Parathyroid adenoma (tissue), 2 donors: ENCODE measurements at regions not wholly inside any gene's neighbourhood (a gene's known extent, or its start where the extent isn't known, plus 50 kb on each side); places are given as distances from the start of the nearest gene placed in this dataset.
"Not testable (repeated sequence)": the region's sequence is repeated elsewhere in the genome, so short reads cannot be mapped to it uniquely, and the experiment has no call there.

ENCODE experiments used
- H2AFZ ChIP-seq: fragments of 300-600 bp; sonication (generic); one replicate; pipeline ENCODE4 v1.7.0; 2017; ENCODE audit warnings: antibody characterized with exemption, mild to moderate bottlenecking
- H3K27ac ChIP-seq: fragments of 300-600 bp; sonication (generic); one replicate; pipeline ENCODE4 v1.7.0; 2017
- H3K27me3 ChIP-seq: fragments of 300-600 bp; sonication (generic); one replicate; pipeline ENCODE4 v1.7.0; 2017; ENCODE audit warnings: low read length; ENCODE audit not compliant: control insufficient read depth, insufficient read depth
- H3K36me3 ChIP-seq: fragments of 300-600 bp; sonication (generic); one replicate; pipeline ENCODE4 v1.7.0; 2017; ENCODE audit warnings: low read length; ENCODE audit not compliant: control insufficient read depth, insufficient read depth
- H3K4me1 ChIP-seq: fragments of 300-600 bp; sonication (generic); one replicate; pipeline ENCODE4 v1.7.0; 2017; ENCODE audit warnings: control low read depth
- H3K4me2 ChIP-seq: fragments of 300-600 bp; sonication (generic); one replicate; pipeline ENCODE4 v1.7.0; 2017; ENCODE audit warnings: low read length
- H3K4me3 ChIP-seq: fragments of 300-600 bp; sonication (generic); one replicate; pipeline ENCODE4 v1.7.0; 2017; ENCODE audit warnings: low read depth, low read length
- H3K79me2 ChIP-seq: fragments of 300-600 bp; sonication (generic); one replicate; pipeline ENCODE4 v1.7.0; 2017; ENCODE audit warnings: control low read depth
- H3K9ac ChIP-seq: fragments of 300-600 bp; sonication (generic); one replicate; pipeline ENCODE4 v1.7.0; 2017; ENCODE audit warnings: mild to moderate bottlenecking
- H3K9me3 ChIP-seq: fragments of 300-600 bp; sonication (generic); one replicate; pipeline ENCODE4 v1.7.0; 2017; ENCODE audit warnings: low read length; ENCODE audit not compliant: control insufficient read depth
- TF ChIP-seq, protein P1 (sequence below): fragments of 300-600 bp; sonication (generic); IDR thresholded peaks from one replicate; pipeline ENCODE4 v1.7.0; 2017; ENCODE audit warnings: antibody characterized with exemption, mild to moderate bottlenecking
- donor health status: primary hyperparathyroidism.

DNA sequence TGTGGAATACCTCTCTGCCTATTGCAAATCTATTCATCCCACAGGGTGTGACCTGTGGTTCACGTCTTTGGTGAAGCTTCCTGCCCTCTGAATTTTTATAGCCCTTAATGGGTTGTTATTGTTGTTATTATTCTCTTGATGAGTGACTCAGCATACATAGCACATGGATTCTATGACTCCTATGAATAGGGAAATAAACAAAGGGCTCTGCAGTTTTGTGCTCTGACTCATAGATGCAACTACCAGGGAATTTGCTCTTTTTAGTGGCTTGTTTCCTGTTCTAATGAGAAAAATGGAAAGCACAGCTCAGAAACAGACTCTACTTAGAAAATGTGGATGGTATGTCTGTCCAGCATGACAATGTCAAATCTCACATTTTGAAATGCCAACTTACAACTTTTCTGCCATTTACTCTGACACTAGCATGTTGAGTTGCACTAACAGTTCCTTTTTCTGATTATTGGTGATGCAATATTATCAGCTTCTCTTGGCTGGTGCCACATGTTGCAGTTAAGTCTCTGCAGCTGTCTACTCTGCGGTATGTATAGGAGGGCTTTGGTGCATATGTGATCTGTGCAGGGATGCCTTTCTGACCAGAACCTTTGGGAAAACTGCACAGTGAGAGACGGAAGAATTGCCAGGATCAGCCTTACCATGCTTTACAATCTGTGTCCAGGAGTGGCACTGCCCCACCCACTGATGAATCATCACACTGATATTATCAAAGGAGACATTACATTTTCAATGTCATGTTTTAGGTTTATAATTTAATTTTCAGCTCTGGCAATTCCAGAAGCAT lies 996.4 kb upstream of the WWC1 start:
- Histone ChIP-seq H3K27ac (no peak overlapping the region), H3K4me3 (no peak overlapping the region), H3K79me2 (no peaks in the 10 kb centered on the region)

DNA sequence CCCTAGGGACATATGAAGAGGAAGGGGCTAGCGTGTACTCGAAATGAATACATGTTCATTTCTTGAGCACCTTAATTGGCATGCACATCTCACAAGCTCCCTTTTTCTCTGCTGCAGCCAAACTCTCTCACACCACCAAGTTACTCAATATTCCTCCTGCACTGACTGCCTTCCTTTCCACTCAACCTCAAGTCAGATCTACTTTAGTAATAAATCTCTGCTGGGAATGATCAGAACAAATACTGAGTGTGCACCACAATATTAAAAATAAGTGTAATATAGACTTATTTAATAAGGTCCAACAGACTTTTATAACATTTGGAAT lies 995.8 kb upstream of the WWC1 start:
- no peak overlapping the region for H3K4me2 ChIP-seq
- H3K27me3 ChIP-seq: no peaks in the 10 kb centered on the region
- TF ChIP-seq, protein P1, sequence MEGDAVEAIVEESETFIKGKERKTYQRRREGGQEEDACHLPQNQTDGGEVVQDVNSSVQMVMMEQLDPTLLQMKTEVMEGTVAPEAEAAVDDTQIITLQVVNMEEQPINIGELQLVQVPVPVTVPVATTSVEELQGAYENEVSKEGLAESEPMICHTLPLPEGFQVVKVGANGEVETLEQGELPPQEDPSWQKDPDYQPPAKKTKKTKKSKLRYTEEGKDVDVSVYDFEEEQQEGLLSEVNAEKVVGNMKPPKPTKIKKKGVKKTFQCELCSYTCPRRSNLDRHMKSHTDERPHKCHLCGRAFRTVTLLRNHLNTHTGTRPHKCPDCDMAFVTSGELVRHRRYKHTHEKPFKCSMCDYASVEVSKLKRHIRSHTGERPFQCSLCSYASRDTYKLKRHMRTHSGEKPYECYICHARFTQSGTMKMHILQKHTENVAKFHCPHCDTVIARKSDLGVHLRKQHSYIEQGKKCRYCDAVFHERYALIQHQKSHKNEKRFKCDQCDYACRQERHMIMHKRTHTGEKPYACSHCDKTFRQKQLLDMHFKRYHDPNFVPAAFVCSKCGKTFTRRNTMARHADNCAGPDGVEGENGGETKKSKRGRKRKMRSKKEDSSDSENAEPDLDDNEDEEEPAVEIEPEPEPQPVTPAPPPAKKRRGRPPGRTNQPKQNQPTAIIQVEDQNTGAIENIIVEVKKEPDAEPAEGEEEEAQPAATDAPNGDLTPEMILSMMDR: no peak
- no peak overlapping the region for H3K9ac ChIP-seq
- no peak overlapping the region for H3K4me3 ChIP-seq
- no peaks in the 10 kb centered on the region for H3K79me2 ChIP-seq
- no peak overlapping the region for H3K27ac ChIP-seq
- no peaks in the 10 kb centered on the region for H3K9me3 ChIP-seq
- H3K36me3 ChIP-seq: no peaks in the 10 kb centered on the region
- no peak overlapping the region for H2AFZ ChIP-seq
- no peaks in the 10 kb centered on the region for H3K4me1 ChIP-seq

More for the DNA sequence above, 996.4 kb upstream of the WWC1 start:
- Histone ChIP-seq H3K27me3 (no peaks in the 10 kb centered on the region), H3K9ac (no peak overlapping the region), H3K4me1 (no peaks in the 10 kb centered on the region), H3K4me2 (no peak overlapping the region), H3K36me3 (no peaks in the 10 kb centered on the region), H2AFZ (no peak overlapping the region), H3K9me3 (no peaks in the 10 kb centered on the region)
- TF ChIP-seq, protein P1: no peak

DNA sequence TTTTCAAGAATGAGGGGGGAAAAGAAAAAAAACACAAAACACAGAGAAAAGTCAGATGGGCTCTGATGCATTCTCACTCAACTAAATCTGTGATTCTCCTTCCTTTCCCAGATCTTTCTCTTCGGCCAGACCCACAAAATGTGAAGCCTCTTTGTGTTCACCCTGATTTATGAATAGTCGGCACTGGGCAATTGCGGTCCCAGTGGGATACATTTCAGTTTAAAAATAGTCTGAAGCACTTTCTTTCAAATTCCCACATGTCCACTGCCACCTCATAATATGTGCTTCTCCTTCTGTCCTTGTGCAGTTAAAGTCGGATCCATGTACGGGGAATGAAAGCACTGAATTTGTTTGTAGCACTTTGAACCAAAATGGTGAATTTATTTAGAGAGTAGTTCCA lies 995.4 kb upstream of the WWC1 start:
- no peak overlapping the region for H3K9ac ChIP-seq
- H3K4me1 ChIP-seq: no peaks in the 10 kb centered on the region
- H3K27ac ChIP-seq: no peak overlapping the region
- H3K4me2 ChIP-seq: no peak overlapping the region
- H3K4me3 ChIP-seq: no peak overlapping the region
- H3K9me3 ChIP-seq: no peaks in the 10 kb centered on the region
- TF ChIP-seq, protein P1: no peak
- H2AFZ ChIP-seq: no peak overlapping the region
- no peaks in the 10 kb centered on the region for H3K36me3 ChIP-seq
- no peaks in the 10 kb centered on the region for H3K27me3 ChIP-seq
- no peaks in the 10 kb centered on the region for H3K79me2 ChIP-seq

DNA sequence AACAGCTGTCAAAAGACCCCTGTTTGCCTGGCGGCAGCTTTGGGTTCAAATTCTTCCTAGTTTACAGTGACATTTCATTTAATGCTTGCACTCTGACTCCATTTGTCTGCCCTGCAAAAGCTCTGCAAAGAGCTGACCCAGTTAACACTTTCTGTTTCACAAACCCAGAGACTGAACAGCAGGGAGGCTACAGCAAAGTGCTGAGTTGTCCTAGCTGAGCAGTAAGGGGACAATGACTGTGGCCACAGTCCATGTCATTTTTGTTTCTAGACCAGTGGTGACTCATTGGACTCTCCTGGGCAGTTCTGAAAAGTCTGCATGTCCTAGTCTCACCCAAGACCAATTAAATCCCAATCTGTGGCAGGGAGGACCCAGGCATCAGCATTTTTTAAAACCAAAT lies 994.8 kb upstream of the WWC1 start:
- H3K4me3 ChIP-seq: no peak overlapping the region
- H3K9ac ChIP-seq: no peak overlapping the region
- H3K27ac ChIP-seq: no peak overlapping the region
- H3K4me1 ChIP-seq: no peaks in the 10 kb centered on the region
- no peaks in the 10 kb centered on the region for H3K9me3 ChIP-seq
- no peak overlapping the region for H2AFZ ChIP-seq
- no peaks in the 10 kb centered on the region for H3K36me3 ChIP-seq
- H3K4me2 ChIP-seq: no peak overlapping the region
- no peaks in the 10 kb centered on the region for H3K79me2 ChIP-seq
- TF ChIP-seq, protein P1: no peak
- H3K27me3 ChIP-seq: no peaks in the 10 kb centered on the region

DNA sequence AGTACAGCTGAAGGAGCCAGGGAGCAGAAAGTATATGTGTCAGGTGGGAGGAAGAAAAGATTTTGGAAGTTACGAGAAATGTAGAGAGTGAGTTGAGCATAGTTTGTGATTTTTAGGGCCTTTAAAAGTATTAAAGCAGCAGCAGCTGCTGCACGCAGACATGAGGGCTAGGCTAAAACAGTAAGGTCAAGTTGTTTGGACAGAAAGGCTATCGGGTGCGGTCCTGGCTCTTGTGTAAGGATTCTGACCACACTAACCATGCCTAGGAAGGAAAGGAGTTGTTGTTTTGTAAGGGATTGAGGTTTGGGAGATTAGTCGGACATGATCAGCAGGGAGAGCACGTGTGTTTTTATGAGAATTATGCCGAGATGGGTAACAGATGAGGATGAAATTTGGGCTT lies 991.6 kb upstream of the WWC1 start:
- H3K79me2 ChIP-seq, H3K9me3 ChIP-seq, H3K4me2 ChIP-seq: not testable (repeated sequence)

More for the DNA sequence above, 991.6 kb upstream of the WWC1 start:
- H3K4me1 ChIP-seq, H3K27me3 ChIP-seq, H3K27ac ChIP-seq, H3K36me3 ChIP-seq, H2AFZ ChIP-seq, H3K9ac ChIP-seq, H3K4me3 ChIP-seq: not testable (repeated sequence)
